ENCODE measurements at regions not wholly inside any gene's neighbourhood (a gene's known extent, or its start where the extent isn't known, plus 50 kb on each side); places are given as distances from the start of the nearest gene placed in this dataset.

GRCh38 chr13:70255406-70255991 is 147.2 kb upstream of the KLHL1 start:
- TF ChIP-seq, protein P1, sequence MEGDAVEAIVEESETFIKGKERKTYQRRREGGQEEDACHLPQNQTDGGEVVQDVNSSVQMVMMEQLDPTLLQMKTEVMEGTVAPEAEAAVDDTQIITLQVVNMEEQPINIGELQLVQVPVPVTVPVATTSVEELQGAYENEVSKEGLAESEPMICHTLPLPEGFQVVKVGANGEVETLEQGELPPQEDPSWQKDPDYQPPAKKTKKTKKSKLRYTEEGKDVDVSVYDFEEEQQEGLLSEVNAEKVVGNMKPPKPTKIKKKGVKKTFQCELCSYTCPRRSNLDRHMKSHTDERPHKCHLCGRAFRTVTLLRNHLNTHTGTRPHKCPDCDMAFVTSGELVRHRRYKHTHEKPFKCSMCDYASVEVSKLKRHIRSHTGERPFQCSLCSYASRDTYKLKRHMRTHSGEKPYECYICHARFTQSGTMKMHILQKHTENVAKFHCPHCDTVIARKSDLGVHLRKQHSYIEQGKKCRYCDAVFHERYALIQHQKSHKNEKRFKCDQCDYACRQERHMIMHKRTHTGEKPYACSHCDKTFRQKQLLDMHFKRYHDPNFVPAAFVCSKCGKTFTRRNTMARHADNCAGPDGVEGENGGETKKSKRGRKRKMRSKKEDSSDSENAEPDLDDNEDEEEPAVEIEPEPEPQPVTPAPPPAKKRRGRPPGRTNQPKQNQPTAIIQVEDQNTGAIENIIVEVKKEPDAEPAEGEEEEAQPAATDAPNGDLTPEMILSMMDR (IDR thresholded peaks at IDR 0.05) = no peak
- no peak for TF ChIP-seq POLR2A (IDR thresholded peaks at IDR 0.05)
- TF ChIP-seq EP300 (IDR thresholded peaks at IDR 0.05) = no peak

All from ovary (tissue), 3 donors.